ENCODE measurements at regions not wholly inside any gene's neighbourhood (a gene's known extent, or its start where the extent isn't known, plus 50 kb on each side); places are given as distances from the start of the nearest gene placed in this dataset.

- TF ChIP-seq, protein P1, sequence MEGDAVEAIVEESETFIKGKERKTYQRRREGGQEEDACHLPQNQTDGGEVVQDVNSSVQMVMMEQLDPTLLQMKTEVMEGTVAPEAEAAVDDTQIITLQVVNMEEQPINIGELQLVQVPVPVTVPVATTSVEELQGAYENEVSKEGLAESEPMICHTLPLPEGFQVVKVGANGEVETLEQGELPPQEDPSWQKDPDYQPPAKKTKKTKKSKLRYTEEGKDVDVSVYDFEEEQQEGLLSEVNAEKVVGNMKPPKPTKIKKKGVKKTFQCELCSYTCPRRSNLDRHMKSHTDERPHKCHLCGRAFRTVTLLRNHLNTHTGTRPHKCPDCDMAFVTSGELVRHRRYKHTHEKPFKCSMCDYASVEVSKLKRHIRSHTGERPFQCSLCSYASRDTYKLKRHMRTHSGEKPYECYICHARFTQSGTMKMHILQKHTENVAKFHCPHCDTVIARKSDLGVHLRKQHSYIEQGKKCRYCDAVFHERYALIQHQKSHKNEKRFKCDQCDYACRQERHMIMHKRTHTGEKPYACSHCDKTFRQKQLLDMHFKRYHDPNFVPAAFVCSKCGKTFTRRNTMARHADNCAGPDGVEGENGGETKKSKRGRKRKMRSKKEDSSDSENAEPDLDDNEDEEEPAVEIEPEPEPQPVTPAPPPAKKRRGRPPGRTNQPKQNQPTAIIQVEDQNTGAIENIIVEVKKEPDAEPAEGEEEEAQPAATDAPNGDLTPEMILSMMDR (conservative IDR thresholded peaks at IDR 0.05; ENCODE audit: low read length), result no peak
- no peak for TF ChIP-seq EZH2phosphoT487 (IDR thresholded peaks at IDR 0.05; ENCODE audit: borderline replicate concordance)
Observed at GRCh38 chr5:74199005-74199404, 441.5 kb downstream of the ENC1 start.

Measured in Loucy (cell line).